Hippocampal formation (tissue), 2 donors: ENCODE measurements at regions not wholly inside any gene's neighbourhood (a gene's known extent, or its start where the extent isn't known, plus 50 kb on each side); places are given as distances from the start of the nearest gene placed in this dataset.
"Not testable (repeated sequence)": the region's sequence is repeated elsewhere in the genome, so short reads cannot be mapped to it uniquely, and the experiment has no call there.

Experiments
- DNase-seq, 2 donors: peaks; one replicate each; lab custom pipeline; 2025; lab: John Stamatoyannopoulos, UW

DNA sequence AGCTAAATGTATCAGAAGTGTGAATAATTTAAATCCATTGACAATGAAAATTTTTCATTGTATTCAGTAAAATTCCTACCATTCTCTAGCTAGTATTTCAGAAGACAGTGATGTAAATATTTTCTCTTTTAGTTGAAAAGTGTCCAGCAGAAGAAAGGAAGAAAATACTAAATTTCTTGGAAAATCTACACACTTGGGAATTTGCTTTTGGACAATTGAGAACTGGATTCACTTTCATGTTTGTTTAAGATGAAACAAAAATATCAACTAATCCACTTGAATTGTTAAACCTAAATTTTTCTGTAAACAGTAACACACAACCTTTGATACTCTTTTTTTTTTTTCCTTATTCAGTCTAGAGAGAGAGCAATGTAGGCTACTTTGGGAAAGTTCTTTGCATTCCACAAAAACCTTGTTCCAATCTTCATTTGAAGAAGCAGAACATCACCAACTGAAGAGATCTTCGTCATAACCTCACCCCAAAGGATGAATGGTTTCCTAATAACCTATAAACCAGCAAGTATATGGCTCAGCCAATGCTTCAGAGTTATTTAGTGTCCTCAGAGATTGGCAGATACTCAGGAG, 155.1 kb upstream of the GORAB start:
- no peak for DNase-seq

DNA sequence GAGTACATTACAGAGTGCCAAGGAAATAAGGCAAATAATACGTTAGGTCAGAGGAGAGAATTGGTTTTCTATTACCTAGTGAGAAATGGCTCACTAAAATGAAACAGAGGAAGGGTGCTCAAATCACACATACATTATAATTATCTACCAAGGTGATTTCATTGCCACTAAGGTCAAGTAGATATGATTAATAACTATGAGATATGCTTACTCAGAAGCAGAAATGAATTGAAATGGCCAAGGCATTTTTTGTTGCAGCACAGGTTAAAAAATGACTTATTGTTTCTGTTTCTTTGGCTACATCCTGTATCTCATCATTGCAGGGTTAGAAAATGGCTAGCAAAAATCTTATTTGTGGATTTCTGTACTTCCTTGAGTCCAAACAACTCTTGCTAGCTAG, 154.5 kb upstream of the GORAB start:
- DNase-seq = no peak

DNA sequence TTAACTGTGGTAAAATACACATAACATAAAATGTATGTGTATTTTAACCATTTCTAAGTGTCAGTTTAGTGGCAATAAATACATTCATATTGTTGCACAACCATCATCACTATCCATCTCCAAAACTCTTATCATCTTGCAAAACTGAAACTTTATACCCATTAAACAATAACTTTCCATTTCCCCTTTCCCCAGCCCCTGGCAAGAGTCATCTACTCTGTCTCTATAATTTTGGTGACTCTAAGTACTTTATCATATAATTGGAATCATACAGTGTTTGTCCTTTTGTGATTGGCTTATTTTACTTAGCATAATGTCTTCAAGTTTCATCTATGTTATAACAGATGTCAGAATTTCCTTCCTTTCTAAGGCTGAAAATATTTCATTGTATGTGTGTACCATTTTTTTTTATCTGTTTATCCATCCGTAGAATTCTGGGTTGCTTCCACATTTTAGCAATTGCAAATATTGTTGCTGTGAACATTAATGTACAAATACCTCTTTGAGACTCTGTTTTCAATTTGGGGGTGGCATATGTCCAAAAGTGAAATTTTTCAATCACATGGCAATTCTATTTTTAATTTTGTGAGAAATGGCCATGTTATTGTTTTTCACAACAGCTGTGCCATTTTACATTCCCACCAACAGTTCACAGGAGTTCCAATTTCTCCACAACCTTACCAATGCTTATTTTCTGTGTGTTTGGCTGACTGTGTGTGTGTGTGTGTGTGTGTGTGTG, 153.9 kb upstream of the GORAB start:
- no peak for DNase-seq

DNA sequence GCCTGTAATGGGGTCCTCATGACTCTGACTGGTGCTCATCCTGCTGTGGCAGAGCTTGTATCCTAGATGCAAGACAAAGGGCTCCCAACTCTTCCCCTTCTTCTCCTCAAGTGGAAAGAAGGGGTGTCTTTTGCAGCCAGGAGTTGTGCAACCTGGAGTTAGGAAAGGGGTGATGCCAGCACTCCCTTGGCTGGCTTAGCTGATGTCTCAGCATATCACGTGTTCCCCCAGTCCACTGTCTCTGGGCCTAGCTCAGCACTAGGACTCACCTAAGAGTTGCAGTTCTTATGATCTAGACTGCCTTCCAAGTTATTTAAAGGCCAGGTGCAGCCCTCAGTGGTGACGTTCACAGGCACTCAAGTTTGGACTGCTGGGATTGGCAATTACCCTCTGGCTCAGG, 146.2 kb upstream of the GORAB start:
- DNase-seq = no peak

DNA sequence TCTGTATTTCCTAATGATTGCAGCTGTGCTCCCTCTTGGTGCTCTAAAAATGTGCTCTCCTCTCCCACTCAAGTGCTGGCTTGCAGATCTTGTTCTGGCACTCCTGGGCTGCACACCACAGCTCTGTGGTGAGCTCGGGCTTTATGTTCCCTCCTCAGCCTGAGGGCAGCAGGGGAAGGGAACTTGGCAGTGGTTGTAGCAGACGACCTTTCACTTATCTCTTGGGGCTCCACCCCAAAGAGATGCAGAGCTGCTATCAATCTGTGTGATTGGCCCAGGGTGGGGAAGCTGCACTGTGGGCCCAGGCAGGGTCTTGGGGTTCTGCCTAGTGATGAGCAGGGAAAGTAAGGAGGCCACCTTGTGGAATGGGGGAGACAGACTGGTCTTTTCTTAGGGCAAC, 143.5 kb upstream of the GORAB start:
- DNase-seq = no peak

DNA sequence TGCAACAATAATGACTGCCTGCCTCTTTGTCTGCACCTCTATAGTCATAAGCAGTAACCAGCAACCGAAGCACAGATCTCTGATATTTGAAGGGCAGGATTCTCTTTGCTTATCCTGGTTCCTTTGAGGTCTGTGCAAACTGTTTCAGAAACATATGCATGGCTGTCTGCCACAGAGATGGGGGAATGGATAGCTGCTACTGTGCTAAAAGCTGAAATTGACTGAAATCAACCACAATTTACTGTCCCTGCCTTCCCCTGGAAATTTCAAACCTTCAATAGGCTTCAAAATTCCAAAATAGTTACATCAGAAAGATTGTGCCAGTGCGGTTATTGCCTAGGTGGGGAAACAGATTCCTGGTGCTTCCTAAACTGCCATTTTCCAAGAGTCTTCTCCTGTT, 136.8 kb upstream of the GORAB start:
- no peak for DNase-seq

DNA sequence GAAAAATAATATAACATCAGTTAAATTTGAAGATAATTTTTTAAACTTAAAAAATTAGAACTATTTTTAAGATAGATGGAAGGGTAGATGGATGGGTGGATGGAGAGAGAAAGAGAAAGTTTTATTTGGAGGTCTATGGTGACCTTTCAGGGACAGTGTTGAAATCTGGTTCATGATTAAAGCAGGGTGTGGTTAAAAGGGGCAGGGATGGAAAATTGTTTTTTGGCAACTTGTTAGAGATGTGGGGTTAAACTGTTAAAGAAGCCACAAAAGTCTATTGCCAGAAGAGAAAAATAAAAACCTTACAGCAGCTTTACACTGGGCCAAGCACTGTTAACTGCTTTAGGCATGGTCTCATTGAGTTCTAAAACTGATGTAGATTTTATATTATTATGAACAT, 134.9 kb upstream of the GORAB start:
- DNase-seq = no peak

DNA sequence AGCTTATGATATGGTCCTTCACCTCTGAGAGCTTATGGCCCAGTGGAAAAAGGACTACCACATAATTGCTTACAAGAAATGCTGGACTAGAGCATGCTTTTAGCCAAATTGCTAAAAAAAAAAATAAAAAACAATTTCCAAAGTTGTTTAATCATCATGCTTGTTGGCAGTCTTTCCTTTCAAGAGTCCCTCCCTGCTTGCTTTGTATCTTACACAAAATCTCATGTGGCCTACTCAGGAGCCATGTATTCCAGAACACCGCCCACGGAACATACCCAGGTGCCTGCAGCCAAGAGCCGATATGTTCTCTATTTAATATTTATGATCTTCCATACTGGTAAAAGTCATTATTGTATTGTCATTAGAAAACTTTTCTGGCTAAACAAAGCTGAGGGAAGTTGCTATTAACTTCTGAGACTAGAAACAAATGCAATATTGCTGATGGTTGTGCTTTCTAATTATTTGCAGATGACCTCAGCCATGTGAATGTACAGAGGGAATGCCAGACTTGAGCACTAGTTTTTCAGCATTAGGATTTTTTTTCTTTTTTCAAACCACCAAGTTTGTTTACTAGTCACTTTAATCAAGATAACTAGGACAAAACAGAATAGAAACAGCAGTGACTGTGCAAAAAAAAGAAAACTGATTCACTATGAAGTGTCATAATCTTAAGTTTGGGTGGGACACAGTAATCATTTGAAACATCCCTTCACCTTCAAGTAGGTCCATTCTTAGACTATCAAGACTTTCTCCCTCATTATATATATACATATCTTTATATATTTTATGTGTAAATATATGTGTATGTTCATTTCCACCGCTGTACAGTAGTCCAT, 129.3 kb upstream of the GORAB start:
- DNase-seq = no peak

DNA sequence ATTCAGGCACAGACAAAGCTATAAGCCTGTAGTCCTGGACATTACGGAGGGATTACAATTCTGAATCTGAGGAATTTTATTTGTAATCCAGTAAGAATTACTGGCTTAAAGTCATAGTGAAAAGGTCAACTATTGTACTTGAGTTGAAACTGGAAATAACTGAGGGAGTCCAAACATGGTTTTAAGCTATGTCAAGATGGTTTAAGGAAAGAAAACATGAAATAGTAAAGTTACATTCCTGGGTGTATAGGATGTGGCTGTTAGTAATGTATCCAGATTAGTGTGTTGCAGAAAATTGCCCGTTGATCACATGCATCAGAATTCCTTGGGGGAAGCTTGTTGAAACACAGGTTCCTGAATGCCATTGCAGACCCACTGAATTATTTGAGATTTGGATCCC, 124.8 kb upstream of the GORAB start:
- DNase-seq = no peak

DNA sequence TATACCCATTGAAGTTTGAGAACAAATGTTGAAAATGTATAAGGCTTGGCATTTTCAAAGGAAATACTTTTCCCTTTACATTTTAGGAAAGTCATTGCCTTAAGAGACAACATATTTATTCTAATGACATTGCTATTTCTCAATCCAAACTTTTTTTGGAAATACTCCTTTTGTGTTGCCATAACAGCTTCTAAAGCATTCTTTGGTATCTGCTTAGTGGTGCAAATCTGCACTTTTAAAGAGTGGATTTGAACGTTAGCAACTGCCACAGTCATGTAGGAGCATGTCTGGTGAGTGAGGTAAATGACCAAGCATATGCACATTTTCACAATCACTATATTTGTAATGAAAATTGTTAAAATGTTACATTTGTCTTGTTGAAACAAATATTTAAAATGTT, 124.4 kb upstream of the GORAB start:
- DNase-seq = no peak

DNA sequence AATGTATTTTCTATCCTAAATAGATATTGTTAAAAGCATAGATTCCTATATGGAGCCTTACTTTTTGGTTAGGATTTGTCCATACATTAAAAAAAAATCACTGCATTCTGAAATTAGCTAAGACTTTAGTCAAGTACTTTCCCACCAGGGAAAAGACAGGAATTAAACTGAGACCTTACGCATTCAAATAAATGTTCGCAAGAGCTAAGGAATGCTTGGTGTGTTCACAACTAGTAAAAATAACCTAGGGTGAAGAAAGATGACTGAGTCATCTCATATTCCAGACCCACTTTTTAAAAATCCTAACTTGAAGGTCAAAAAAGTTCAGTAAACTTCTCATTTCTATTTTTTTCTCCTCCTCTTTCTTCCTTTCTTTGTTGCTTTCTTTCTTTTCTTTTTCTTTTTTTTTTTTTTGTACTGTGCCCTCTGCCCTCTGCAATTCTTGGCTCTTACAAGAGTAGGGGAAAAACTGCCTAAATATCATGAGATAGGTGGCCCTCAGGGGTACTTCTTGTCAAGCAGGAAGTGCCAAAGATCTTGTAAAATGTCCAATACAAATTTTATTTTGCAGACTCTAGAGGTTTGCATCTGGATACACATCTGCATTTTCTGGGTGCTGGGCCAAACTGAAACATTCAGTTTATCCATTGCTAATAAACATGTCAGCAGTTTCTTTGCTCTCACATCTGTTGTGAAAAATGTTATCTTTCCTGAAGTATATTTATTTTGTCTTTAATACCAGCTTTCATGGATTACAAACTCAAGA, 121.4 kb upstream of the GORAB start:
- DNase-seq = no peak

DNA sequence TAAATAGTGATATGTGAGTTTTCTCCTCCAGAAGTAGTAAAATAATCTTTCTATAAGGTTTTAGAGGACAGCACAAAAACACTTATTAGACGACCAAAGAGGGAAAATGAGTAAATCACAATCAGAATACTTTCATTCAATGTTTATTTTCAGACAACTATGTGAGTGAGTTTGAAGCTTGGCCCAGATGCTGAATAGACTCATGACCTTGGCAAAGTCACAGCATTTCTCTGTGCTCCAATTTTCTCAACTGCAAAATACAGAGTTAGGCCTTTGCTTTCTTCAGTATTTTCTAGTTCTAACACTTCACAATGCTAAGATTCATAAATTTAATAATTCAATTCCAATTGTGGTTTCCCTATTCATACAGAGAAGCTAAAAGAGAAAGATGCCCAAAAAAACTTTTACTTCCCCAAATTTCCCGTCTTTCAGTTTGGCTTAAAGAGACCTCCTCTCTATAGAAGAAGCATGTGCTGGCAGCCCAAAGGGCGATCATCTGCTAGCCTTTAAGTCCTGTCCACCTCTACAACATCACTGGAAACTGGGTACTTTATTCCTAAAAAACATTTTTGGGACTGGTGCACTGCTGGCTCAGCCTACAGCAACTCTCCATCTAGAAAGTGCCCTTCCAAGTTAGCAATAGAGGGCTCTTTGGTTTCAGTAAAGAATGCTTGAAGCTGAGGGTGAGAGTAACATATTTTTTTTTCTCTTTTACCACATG, 116.8 kb upstream of the GORAB start:
- DNase-seq = peak in 1 of 2 donors; percentile 0

DNA sequence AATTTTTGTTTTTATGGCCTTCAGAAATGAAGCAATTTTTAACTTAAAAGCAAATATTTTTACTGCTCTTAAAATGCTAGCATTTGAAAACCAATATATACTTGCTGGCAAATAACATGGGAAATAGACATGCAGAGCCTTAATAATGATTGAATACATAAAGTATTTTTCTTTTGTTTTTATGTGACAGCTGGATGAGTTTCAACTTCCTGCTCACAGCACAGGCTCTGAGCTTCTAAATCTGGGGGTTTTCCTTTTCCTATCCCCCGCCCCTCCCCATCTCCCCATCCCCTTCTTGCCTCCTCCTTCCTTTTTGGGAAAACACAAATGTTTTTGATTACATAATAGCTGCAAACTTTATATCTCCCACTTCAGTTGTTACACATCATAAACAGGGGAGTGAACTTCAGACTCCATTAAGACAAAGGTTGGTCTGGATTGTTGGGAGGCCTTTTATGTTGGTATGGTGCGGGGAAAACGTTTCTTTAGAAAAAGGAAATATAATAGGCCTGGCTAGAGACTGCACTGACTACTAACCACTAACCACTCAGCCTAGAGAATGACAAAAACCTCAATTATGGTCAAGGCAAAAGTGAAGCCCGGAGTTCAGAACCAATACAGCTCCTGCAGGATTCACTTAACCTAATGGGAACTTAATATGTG, 116.1 kb upstream of the GORAB start:
- DNase-seq = no peak

DNA sequence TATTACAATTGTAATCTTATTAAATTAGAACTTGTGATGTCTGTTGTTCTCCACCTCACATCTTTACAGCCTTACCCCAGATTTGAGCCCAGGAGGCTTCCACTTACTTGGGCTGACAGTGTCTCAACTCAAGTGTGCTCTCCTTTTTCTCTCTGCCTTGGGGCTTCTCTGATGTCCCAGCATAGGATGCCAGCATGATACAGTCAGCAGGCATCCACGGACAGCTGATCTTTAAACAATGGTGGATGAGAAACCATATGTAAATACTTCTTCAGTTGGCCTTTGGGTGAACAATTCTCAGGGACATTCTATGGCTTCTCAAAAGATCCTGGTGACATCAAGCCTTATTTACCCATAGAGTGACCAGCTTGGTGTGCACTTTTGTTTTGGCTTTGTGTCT, 107.6 kb upstream of the GORAB start:
- no peak for DNase-seq

DNA sequence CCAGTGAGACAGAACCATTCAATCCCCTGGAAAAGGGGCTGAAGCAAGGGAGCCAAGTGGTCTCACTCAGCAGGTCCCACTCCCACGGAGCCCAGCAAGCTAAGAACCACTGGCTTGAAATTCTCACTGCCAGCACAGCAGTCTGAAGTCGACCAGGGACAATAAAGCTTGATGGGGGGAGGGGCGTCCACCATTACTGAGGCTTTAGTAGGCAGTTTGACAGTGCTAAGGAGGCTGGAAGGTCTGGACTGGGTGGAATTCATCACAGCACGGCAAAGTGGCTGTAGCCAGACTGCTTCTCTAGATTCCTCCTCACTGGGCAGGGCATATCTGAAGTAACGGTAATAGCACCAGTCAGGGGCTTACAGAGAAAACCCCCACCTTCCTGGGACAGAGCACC, 105.4 kb upstream of the GORAB start:
- DNase-seq = no peak

DNA sequence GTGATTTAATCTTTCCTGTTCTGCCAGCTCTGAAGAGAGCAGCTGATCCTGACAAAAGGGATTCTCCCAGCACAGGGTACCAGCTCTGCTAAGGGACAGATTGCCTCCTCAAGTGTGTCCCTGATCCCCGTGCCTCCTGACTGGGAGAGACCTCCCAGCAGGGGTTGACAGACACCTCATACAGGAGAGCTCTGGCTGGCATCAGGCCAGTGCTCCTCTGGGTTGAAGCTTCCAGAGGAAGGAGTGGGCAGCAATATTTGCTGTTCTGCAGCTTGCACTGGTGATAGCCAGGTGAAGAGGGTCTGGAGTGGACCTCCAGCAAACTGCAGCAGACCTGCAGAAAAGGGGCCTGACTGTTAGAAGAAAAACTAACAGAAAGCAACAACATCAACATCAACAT, 105.0 kb upstream of the GORAB start:
- DNase-seq = not testable (repeated sequence)

DNA sequence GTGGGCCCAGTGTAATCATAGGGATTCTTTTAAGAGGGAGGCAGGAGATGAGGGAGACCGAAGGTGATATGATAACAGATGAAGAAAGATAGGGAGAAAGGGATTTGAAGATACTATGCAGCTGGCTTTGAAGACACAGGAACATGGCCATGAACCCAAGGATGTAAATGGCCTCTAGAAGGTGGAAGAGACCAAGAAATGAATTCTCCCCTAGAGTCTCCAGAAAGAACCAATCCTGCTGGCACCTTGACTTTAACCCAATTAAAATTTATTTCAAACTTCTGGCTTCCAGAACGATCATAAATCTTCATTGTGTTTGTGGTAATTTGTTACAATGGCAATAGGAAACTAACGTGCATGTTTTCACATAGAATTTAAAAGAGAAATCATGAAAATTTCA, 95.0 kb upstream of the GORAB start:
- DNase-seq = no peak

DNA sequence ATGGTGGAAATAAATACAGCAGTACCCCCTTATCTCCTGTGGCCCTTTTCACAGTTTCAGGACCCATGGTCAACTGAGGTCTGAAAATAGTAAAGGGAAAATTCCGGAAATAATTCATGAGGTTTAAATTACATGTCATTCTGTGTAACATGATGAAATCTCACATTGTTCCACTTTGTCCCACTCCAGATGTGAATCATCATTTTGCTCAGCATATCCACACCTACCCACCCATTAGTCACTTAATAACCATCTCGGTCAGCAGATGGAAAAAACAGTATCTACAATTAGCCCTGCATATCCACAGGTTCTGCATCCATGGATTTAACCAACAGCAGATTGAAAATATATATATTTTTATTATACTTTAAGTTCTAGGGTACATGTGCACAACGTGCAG, 86.9 kb upstream of the GORAB start:
- no peak for DNase-seq

DNA sequence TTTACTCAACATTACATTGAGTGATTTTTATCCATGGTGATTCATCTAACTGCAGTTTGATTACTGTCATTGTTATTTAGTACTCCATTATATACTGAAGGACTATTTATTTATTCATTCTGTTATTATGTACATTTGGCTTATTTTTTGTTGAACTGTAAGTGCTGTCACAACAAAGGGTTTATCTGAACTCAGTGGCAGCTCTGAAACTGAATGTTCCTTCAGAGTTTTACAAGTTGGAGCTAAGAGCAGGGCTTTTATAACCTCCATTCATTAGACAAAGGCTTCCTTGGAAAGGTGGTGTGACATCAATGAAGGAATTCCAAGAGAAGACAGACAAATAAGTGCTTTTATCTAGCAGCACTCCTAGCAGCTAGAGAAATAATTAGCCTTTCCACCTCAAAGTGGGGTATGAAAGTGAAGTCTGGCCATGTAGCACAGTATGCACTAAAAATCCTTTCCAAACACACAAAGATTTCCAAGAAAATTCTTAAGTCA, 83.3 kb upstream of the GORAB start:
- DNase-seq = no peak

DNA sequence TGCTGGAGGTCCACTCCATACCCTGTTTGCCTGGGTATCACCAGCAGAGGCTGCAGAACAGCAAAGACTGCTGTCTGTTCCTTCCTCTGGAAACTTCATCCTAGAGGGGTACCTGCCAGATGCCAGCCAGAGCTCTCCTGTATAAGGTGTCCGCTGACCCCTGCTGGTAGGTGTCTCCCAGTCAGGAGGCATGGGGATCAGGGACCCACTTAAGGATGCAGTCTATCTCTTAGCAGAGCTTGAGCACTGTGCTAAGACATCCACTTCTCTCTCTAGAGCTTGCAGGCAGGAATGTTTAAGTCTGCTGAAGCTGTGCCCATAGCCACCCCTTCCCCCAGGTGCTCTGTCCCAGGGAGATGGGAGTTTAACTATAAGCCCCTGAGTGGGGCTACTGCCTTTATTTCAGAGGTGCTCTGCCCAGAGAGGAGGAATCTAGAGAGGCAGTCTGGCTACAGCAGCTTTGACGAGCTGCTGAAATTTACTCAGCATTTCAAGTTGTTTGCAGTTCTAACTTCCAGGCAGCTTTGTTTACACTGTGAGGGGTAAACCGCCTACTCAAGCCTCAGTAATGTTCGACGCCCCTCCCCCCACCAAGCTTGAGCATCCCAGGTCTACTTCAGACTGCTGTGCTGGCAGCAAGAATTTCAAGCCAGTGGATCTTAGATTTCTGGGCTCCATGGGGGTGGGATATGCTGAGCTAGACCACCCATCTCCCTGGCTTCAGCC, 74.5 kb upstream of the GORAB start:
- not testable (repeated sequence) for DNase-seq
